Dendritic cell treated with granulocyte-macrophage colony-stimulating factor and Interleukin-4, amounts not matched to agents 40 ng/mL and 50 ng/mL, for 4 days (primary cell): ENCODE measurements at regions not wholly inside any gene's neighbourhood (a gene's known extent, or its start where the extent isn't known, plus 50 kb on each side); places are given as distances from the start of the nearest gene placed in this dataset.

Source experiments
- H3K27ac Mint-ChIP-seq: one replicate; pipeline ENCODE4 v1.8.0; 2022; ENCODE audit warnings: mild to moderate bottlenecking, mixed read lengths
- H3K27me3 Mint-ChIP-seq: one replicate; pipeline ENCODE4 v1.8.0; 2022; ENCODE audit warnings: mild to moderate bottlenecking, mixed read lengths
- H3K36me3 Mint-ChIP-seq: one replicate; pipeline ENCODE4 v1.8.0; 2022; ENCODE audit warnings: low read depth, mixed read lengths
- H3K4me1 Mint-ChIP-seq: one replicate; pipeline ENCODE4 v1.8.0; 2022; ENCODE audit warnings: low read depth, mixed read lengths
- H3K4me3 Mint-ChIP-seq: one replicate; pipeline ENCODE4 v1.8.0; 2022; ENCODE audit warnings: mild to moderate bottlenecking, moderate library complexity, mixed read lengths
- H3K9me3 Mint-ChIP-seq: one replicate; pipeline ENCODE4 v1.8.0; 2022; ENCODE audit warnings: mixed read lengths
- intact Hi-C: fragments of 100-400 bp; cut with micrococcal nuclease; formaldehyde crosslinking; loops from one replicate; pipeline ENCODE4 v1.15.0; 2022

DNA sequence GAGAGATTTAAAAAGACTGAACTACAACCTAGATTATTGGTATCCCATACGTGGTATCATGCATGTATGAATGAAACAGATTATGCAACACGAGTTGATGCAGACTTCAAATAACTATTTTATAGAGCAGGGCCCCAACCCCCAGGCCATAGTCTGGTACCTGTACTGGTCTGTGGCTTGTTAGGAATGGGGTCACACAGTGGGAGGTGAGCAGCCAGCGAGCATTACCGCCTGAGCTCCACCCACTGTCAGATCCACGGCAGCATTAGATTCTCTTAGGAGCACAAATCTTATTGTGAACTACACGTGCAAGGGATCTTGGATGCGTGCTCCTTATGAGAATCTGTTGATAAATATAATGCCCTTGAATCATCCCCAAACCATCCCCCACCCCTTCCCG lies 320.2 kb downstream of the TBC1D4 start:
- Mint-ChIP-seq H3K36me3 (no peaks in the 10 kb centered on the region), H3K4me3 (no peak overlapping the region), H3K9me3 (peaks cover 31% of the 10 kb centered on the region), H3K27ac (no peak overlapping the region), H3K4me1 (no peaks in the 10 kb centered on the region), H3K27me3 (no peaks in the 10 kb centered on the region)
- intact Hi-C loops = no loop called here

DNA sequence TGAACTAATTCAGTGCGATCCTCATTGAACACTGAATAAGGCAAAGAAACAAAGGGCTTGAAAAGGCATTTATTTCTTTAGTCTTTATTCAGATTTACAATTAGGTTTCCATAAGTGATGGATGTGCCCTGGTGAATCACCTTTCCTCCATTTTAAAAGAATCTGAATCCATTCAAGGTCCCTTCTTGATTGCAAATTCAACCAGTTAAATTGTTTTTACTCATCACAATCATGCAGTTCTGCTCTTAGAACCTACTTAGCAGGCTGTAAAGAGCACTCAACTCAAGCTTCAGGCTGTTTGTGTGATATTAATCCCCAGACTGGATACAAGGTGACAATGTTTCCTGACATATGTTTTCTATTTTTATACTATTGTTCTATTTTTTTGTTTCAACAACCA lies 321.0 kb downstream of the TBC1D4 start:
- Mint-ChIP-seq H3K27ac (no peak overlapping the region), H3K4me3 (no peak overlapping the region), H3K4me1 (no peaks in the 10 kb centered on the region), H3K27me3 (no peaks in the 10 kb centered on the region), H3K36me3 (no peaks in the 10 kb centered on the region), H3K9me3 (peaks cover 37% of the 10 kb centered on the region)
- intact Hi-C loops = no loop called here

DNA sequence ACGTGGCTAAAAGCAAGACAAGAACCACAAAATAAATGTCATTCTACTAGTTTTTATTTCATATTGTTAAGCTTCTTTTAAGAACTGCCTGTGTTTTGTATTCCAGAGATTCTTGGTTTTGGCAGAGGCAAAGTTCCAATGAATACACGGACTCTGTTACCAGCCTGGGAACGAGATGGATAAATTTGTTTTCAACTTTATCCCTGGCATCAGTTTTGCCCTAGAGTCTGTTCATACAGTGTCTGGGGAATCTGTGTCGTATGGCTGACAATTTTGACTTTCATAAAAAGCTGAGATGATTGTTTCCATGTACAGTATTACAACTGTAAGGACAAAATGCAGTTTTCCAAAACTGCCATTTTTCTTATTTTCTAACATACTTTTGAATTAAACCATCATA lies 327.6 kb downstream of the TBC1D4 start:
- H3K4me3 Mint-ChIP-seq = no peak overlapping the region
- intact Hi-C loops = no loop called here
- H3K36me3 Mint-ChIP-seq = no peaks in the 10 kb centered on the region
- no peak overlapping the region for H3K27ac Mint-ChIP-seq
- no peaks in the 10 kb centered on the region for H3K27me3 Mint-ChIP-seq
- no peaks in the 10 kb centered on the region for H3K4me1 Mint-ChIP-seq
- peaks cover 50% of the 10 kb centered on the region for H3K9me3 Mint-ChIP-seq

DNA sequence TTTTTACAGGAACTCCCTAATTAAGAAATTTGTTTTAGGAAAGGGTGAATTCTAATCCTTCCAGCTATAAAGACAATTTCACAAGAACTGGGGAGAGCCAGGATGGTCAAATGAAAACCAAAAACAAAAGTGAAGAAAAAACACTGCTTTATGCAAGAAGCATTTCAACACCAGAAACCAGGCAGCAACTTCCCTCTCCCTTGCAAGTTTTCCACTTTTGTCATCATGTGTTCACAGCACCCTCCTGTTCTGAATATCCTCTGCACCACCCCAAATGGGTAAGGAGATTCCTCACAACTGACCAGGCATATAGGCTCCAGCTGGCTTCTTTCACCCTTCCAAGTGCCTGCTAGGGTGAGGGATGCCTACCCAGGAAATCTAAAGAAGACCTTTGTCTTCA lies 328.1 kb downstream of the TBC1D4 start:
- Mint-ChIP-seq H3K27me3 (no peaks in the 10 kb centered on the region), H3K27ac (no peak overlapping the region), H3K9me3 (peaks cover 45% of the 10 kb centered on the region)

DNA sequence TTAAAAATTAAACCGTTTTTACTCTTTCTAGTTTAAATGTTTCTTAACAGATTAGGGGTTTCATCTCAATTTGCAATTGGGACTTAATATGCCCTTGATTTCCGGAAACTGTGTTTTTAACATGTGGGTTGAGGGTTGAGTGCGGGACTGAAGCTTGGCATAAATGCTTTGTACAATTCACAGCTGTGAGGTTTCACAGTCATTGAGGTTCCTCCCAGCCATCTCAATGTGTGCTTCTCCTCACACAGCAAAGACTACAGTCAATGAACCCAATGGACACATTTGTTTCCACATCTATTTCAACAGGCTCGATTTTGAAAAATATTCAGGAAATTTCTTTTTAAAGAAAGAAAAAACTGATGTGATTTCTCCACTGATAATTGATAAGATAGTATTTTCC lies 328.6 kb downstream of the TBC1D4 start:
- Mint-ChIP-seq H3K4me1 (no peaks in the 10 kb centered on the region), H3K4me3 (no peak overlapping the region), H3K9me3 (peaks cover 44% of the 10 kb centered on the region), H3K27me3 (no peaks in the 10 kb centered on the region), H3K36me3 (no peaks in the 10 kb centered on the region), H3K27ac (no peak overlapping the region)
- intact Hi-C loops = no loop called here

More for the DNA sequence above, 328.1 kb downstream of the TBC1D4 start:
- Mint-ChIP-seq H3K36me3 (no peaks in the 10 kb centered on the region), H3K4me1 (no peaks in the 10 kb centered on the region), H3K4me3 (no peak overlapping the region)
- intact Hi-C loops = no loop called here

DNA sequence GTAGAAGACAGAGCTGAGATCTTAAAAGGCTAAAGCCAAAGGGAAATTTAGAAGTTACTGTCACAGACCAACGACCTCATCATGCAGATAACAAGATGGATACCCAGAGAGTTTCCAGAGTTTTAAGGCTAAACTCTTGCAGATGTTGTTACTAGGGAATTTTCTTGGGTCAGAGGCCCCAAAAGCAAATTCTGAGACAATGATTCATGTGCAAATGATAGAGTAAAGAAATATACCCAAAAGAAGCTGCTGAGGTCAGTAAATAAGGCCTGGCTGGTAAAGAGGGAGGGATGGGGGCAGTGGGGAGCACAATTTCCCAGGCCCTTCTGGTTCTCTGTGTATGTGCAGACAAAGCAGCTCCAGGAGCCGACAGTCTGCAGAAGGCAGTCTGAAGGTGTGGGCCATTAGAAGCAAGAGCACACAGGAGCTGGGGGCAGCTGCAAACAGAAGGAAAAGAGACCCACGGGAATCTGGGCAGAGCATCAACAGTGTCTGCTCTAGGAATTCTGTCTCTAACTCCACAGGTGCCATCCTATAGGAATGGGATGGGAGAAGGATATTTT lies 330.8 kb downstream of the TBC1D4 start:
- no peaks in the 10 kb centered on the region for H3K36me3 Mint-ChIP-seq
- H3K9me3 Mint-ChIP-seq = peaks cover 34% of the 10 kb centered on the region
- no peaks in the 10 kb centered on the region for H3K4me1 Mint-ChIP-seq
- no peak overlapping the region for H3K27ac Mint-ChIP-seq
- no peak overlapping the region for H3K4me3 Mint-ChIP-seq
- intact Hi-C loops = no loop called here
- no peaks in the 10 kb centered on the region for H3K27me3 Mint-ChIP-seq

DNA sequence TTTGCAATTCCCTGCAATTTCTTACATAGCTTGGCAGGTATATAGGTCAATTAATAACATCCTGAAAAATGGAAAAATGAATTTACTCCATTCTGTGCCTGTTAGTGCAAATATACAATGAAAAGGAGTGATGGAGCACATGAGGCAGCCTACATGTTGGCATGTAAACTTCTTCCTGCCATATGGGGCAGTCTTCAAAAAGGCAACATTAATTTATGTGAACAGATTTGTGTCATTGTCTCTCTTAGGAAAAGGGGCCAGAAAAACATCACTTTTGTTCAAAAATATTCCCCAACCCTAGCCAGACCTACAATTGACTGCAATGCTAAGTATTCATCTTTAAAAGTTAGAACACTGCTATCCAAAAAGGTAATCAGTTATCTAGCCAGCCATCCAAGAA lies 332.2 kb downstream of the TBC1D4 start:
- H3K27me3 Mint-ChIP-seq = no peaks in the 10 kb centered on the region
- no peaks in the 10 kb centered on the region for H3K4me1 Mint-ChIP-seq
- H3K9me3 Mint-ChIP-seq = peaks cover 36% of the 10 kb centered on the region
- intact Hi-C loops = no loop called here
- no peaks in the 10 kb centered on the region for H3K36me3 Mint-ChIP-seq
- H3K4me3 Mint-ChIP-seq = no peak overlapping the region
- H3K27ac Mint-ChIP-seq = no peak overlapping the region

DNA sequence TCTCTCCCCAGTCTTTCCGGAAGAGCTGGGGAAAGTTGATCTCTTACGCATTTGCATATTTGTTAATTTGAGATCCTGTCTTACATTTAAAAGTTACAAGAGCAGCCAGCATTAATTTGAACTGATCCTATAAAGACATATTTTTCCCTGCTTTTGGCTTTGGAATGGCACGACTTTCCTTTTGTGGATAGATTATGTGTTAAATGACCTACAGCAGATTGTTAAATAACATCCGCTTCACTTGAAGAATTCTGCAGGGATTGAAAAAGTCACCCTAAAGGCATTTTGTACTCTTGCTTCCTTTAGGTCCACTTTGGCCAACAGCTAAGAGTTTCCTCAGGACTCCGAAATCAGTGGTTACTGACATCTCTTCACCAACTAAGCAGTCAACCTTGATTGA lies 334.0 kb downstream of the TBC1D4 start:
- no peak overlapping the region for H3K4me3 Mint-ChIP-seq
- intact Hi-C loops = no loop called here
- H3K27ac Mint-ChIP-seq = no peak overlapping the region
- H3K36me3 Mint-ChIP-seq = no peaks in the 10 kb centered on the region
- H3K9me3 Mint-ChIP-seq = peaks cover 45% of the 10 kb centered on the region
- no peaks in the 10 kb centered on the region for H3K27me3 Mint-ChIP-seq
- no peaks in the 10 kb centered on the region for H3K4me1 Mint-ChIP-seq

DNA sequence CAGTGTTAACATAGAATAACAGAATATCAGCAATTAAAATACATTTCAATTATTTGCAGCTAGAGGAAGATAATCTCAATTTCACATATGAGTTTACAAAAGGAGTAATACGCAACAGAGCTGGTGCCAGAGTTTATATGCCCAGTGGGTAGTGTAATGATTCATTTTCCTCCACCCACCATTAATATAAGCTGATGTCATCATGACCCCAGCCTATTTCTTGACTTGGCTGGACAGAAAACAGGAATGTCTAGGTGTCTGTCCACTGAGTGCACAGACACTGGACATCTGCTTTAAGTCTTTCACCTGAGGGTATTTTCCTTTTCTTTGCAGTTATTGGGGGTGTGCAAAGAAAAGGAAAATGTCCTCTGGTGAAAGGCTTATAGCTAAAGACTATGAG lies 335.5 kb downstream of the TBC1D4 start:
- peaks cover 39% of the 10 kb centered on the region for H3K9me3 Mint-ChIP-seq
- H3K4me1 Mint-ChIP-seq = no peaks in the 10 kb centered on the region
- no peak overlapping the region for H3K4me3 Mint-ChIP-seq
- no peaks in the 10 kb centered on the region for H3K27me3 Mint-ChIP-seq
- H3K27ac Mint-ChIP-seq = no peak overlapping the region
- H3K36me3 Mint-ChIP-seq = no peaks in the 10 kb centered on the region
- intact Hi-C loops = no loop called here

DNA sequence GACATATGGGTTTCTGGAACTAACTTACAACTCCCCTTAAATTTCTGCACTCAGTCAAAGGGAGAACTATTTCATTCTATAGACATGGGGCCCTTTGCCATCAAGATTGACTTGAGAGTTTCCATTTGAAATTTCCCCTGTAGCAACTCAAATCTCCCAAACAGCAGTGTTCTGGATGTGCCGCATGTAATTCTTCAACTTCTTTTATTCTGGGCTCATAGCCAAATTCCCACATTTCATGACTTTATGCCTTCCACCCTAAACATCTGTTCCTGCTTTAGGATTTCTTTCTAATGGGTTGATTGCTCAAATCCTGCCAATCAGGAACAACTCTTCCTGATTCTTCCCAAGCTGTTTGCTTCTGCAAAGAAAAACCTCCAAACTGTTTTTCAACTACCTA lies 336.0 kb downstream of the TBC1D4 start:
- intact Hi-C loops = no loop called here
- Mint-ChIP-seq H3K36me3 (no peaks in the 10 kb centered on the region), H3K4me1 (no peaks in the 10 kb centered on the region), H3K9me3 (peaks cover 43% of the 10 kb centered on the region), H3K27ac (no peak overlapping the region), H3K27me3 (no peaks in the 10 kb centered on the region), H3K4me3 (no peak overlapping the region)

DNA sequence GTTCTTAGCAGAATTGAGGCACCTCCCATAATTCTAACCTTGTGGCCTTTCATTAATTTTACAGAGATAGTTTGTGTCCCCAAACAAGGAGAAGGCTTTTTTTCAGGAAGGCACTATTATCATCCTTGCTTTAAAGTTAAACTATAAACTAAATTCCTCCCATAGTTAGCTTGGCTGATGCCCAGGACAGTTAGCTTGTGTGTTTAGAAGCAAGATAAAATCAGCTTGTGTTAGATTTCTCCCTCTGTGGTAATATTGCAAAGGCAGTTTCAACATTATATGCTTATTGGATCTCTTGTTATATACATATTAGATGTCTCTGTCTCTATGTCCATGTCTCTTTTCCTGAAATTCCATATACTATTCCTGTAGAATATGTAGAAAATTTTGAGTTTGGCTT lies 342.7 kb downstream of the TBC1D4 start:
- Mint-ChIP-seq H3K4me1 (no peaks in the 10 kb centered on the region), H3K9me3 (peaks cover 54% of the 10 kb centered on the region), H3K27ac (no peak overlapping the region), H3K27me3 (no peaks in the 10 kb centered on the region), H3K4me3 (no peak overlapping the region), H3K36me3 (no peaks in the 10 kb centered on the region)
- intact Hi-C loops = no loop called here

DNA sequence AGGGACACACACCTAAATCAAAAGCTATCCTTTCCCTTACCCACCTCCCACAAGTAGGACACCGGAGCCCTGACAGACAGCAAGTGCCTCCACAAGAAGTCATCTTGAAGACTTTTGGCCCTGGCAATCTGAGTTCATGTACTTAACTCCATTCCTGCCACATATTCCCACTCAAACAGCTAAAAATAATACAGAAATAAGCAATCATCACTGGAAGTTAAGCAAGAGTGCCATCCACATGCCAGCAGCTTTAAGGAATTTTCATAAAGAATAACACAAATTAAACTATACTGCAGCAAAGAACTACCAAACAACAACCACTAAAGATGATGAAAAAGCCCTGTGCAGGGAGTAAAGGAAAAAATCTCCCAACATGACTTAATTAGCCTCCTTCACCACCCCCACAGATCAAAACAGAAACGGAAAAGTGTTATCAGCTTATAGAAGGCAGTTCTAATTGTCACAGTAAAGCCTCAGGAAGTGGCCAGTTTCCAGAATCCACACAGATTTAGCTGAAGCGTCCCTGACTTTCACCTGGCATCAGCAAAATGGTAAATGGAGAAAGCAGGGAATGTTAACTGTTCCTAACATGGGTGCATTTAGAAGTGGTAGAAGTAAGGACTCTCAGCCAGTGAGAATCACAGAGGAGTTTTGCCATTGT lies 343.9 kb downstream of the TBC1D4 start:
- intact Hi-C loops = no loop called here
- Mint-ChIP-seq H3K4me1 (no peaks in the 10 kb centered on the region), H3K27me3 (no peaks in the 10 kb centered on the region), H3K4me3 (no peak overlapping the region), H3K36me3 (no peaks in the 10 kb centered on the region), H3K9me3 (peaks cover 63% of the 10 kb centered on the region), H3K27ac (no peak overlapping the region)

DNA sequence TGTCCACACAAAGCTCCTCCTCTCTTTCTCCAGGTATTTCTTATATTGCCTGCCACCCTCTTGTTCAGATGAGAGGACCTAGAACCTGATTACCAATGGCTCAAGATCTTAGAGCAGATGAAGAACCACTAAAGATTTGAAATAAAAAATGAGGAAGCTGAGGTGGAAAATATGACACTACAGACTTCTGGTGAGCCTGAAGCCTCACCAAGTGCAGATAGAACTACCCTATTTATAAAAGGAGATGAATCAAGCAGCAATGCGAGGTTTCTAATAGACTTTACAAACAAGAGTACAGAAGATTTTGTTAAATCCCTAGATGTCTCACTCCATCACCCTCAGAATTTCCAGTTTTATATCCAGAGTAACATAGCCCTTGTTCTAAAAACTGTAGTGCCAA lies 345.8 kb downstream of the TBC1D4 start:
- H3K27ac Mint-ChIP-seq = no peak overlapping the region
- intact Hi-C loops = no loop called here
- H3K4me3 Mint-ChIP-seq = no peak overlapping the region
- H3K4me1 Mint-ChIP-seq = no peaks in the 10 kb centered on the region
- no peaks in the 10 kb centered on the region for H3K27me3 Mint-ChIP-seq
- peaks cover 55% of the 10 kb centered on the region for H3K9me3 Mint-ChIP-seq
- no peaks in the 10 kb centered on the region for H3K36me3 Mint-ChIP-seq

DNA sequence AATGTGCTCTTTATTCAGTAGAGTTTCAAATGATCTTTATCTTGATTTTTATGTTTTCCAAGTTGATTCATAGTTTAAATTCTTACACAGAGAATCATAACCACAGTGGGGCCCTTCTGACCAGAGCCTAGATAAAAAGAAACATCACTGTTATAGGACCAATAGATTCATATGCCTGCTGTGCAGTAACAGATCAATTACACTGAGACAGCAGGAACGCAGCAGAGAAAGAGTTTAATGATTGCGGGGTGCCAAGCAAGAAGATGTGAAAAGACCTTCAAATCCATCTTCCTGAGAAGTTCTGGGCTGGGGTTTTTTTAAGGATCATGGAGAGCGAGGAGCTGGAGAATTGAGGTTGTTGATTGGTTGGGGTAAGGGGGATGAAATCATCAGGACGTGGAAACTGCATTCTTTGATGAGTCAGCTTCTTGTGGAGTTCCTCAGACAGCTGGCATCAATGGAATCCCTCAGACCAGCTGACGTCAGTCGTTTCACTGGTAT lies 346.6 kb downstream of the TBC1D4 start:
- Mint-ChIP-seq H3K4me3 (no peak overlapping the region), H3K4me1 (no peaks in the 10 kb centered on the region), H3K9me3 (peaks cover 54% of the 10 kb centered on the region), H3K36me3 (no peaks in the 10 kb centered on the region), H3K27ac (no peak overlapping the region), H3K27me3 (no peaks in the 10 kb centered on the region)
- intact Hi-C loops = no loop called here
